ENCODE measurements at regions not wholly inside any gene's neighbourhood (a gene's known extent, or its start where the extent isn't known, plus 50 kb on each side); places are given as distances from the start of the nearest gene placed in this dataset.

- H3K9ac ChIP-seq (ENCODE audit: low read length): no peak overlapping the region
- no peak for DNase-seq
- TF ChIP-seq EZH2 (optimal IDR thresholded peaks at IDR 0.05; ENCODE audit: low read depth, low read length): no peak
- TF ChIP-seq CTCF (IDR thresholded peaks at IDR 0.05; ENCODE audit: low read length): no peak
- TF ChIP-seq EZH2phosphoT487 (IDR thresholded peaks at IDR 0.05; ENCODE audit: low read length): no peak
- H3K9me3 ChIP-seq (replicated peaks; ENCODE audit: insufficient read depth, low read length): no peaks in the 10 kb centered on the region
- no peaks in the 10 kb centered on the region for H3K4me1 ChIP-seq (ENCODE audit: low read length)
- no peaks in the 10 kb centered on the region for H4K20me1 ChIP-seq (ENCODE audit: insufficient read depth, low read length)
- H3K4me3 ChIP-seq (ENCODE audit: low read length): no peak overlapping the region
- no peak overlapping the region for H3K27ac ChIP-seq (ENCODE audit: low read length)
- no peak overlapping the region for H2AFZ ChIP-seq (ENCODE audit: low read length)
- no peaks in the 10 kb centered on the region for H3K36me3 ChIP-seq (replicated peaks; ENCODE audit: insufficient read depth, low read length)
- H3K27me3 ChIP-seq (replicated peaks; ENCODE audit: insufficient read depth, low read length): no peaks in the 10 kb centered on the region
- H3F3A ChIP-seq (ENCODE audit: insufficient read depth, low read length): no peaks in the 10 kb centered on the region
- no peaks in the 10 kb centered on the region for H3K9me2 ChIP-seq (replicated peaks; ENCODE audit: insufficient read depth, low read length)
- H3K4me2 ChIP-seq (ENCODE audit: low read depth, low read length): no peak overlapping the region
- H3K79me2 ChIP-seq (ENCODE audit: low read length): no peaks in the 10 kb centered on the region
These were observed 140.2 kb upstream of the COPS8 start for GRCh38 chr2:236945431-236946016.

- Histone ChIP-seq H3K4me3 (ENCODE audit: low read length) (no peak overlapping the region), H3K4me1 (ENCODE audit: low read length) (no peaks in the 10 kb centered on the region)
These were observed 138.8 kb upstream of the COPS8 start for GRCh38 chr2:236946871-236947270.

GRCh38 chr2:236947294-236947693 is 138.4 kb upstream of the COPS8 start:
- Histone ChIP-seq H3K4me3 (ENCODE audit: low read length) (no peak overlapping the region), H3F3A (ENCODE audit: insufficient read depth, low read length) (no peaks in the 10 kb centered on the region), H2AFZ (ENCODE audit: low read length) (no peak overlapping the region), H3K4me2 (ENCODE audit: low read depth, low read length) (no peak overlapping the region), H3K79me2 (ENCODE audit: low read length) (no peaks in the 10 kb centered on the region), H3K27ac (ENCODE audit: low read length) (no peak overlapping the region), H3K9me2 (replicated peaks; ENCODE audit: insufficient read depth, low read length) (no peaks in the 10 kb centered on the region), H3K4me1 (ENCODE audit: low read length) (no peaks in the 10 kb centered on the region), H3K9me3 (replicated peaks; ENCODE audit: insufficient read depth, low read length) (no peaks in the 10 kb centered on the region), H3K36me3 (replicated peaks; ENCODE audit: insufficient read depth, low read length) (no peaks in the 10 kb centered on the region), H3K9ac (ENCODE audit: low read length) (no peak overlapping the region), H4K20me1 (ENCODE audit: insufficient read depth, low read length) (no peaks in the 10 kb centered on the region), H3K27me3 (replicated peaks; ENCODE audit: insufficient read depth, low read length) (no peaks in the 10 kb centered on the region)
- no peak for DNase-seq
- TF ChIP-seq EZH2phosphoT487 (IDR thresholded peaks at IDR 0.05; ENCODE audit: low read length) (no peak), EZH2 (optimal IDR thresholded peaks at IDR 0.05; ENCODE audit: low read depth, low read length) (no peak), CTCF (IDR thresholded peaks at IDR 0.05; ENCODE audit: low read length) (no peak)

More at GRCh38 chr2:236946871-236947270, 138.8 kb upstream of the COPS8 start:
- Histone ChIP-seq H3K9ac (ENCODE audit: low read length) (no peak overlapping the region), H2AFZ (ENCODE audit: low read length) (no peak overlapping the region), H3K27ac (ENCODE audit: low read length) (no peak overlapping the region), H3K9me3 (replicated peaks; ENCODE audit: insufficient read depth, low read length) (no peaks in the 10 kb centered on the region), H3K9me2 (replicated peaks; ENCODE audit: insufficient read depth, low read length) (no peaks in the 10 kb centered on the region), H4K20me1 (ENCODE audit: insufficient read depth, low read length) (no peaks in the 10 kb centered on the region), H3K4me2 (ENCODE audit: low read depth, low read length) (no peak overlapping the region), H3F3A (ENCODE audit: insufficient read depth, low read length) (no peaks in the 10 kb centered on the region), H3K36me3 (replicated peaks; ENCODE audit: insufficient read depth, low read length) (no peaks in the 10 kb centered on the region), H3K27me3 (replicated peaks; ENCODE audit: insufficient read depth, low read length) (no peaks in the 10 kb centered on the region), H3K79me2 (ENCODE audit: low read length) (no peaks in the 10 kb centered on the region)
- TF ChIP-seq CTCF (IDR thresholded peaks at IDR 0.05; ENCODE audit: low read length) (no peak), EZH2 (optimal IDR thresholded peaks at IDR 0.05; ENCODE audit: low read depth, low read length) (no peak), EZH2phosphoT487 (IDR thresholded peaks at IDR 0.05; ENCODE audit: low read length) (no peak)
- no peak for DNase-seq
